ENCODE measurements at regions not wholly inside any gene's neighbourhood (a gene's known extent, or its start where the extent isn't known, plus 50 kb on each side); places are given as distances from the start of the nearest gene placed in this dataset.
"Not testable (repeated sequence)": the region's sequence is repeated elsewhere in the genome, so short reads cannot be mapped to it uniquely, and the experiment has no call there.

- FAIRE-seq; DNase-seq (ENCODE audit: insufficient read length, low spot score): not testable (repeated sequence)
Observed at GRCh38 chr9:95391271-95391670, 73.8 kb upstream of the FANCC start.

- FAIRE-seq (no peak), DNase-seq (ENCODE audit: insufficient read length, low spot score) (no peak)
- no peak for TF ChIP-seq CTCF (IDR thresholded peaks at IDR 0.05; ENCODE audit: insufficient read depth, missing control alignments)
Observed at GRCh38 chr9:95389373-95389772, 71.9 kb upstream of the FANCC start.

GRCh38 chr9:95386843-95387242 is 69.3 kb upstream of the FANCC start:
- no peak for FAIRE-seq
- no peak for TF ChIP-seq CTCF (IDR thresholded peaks at IDR 0.05; ENCODE audit: insufficient read depth, missing control alignments)
- no peak for DNase-seq (ENCODE audit: insufficient read length, low spot score)

GRCh38 chr9:95385521-95385920 is 68.0 kb upstream of the FANCC start:
- FAIRE-seq (no peak), DNase-seq (ENCODE audit: insufficient read length, low spot score) (no peak)

GRCh38 chr9:95383845-95384244 is 66.3 kb upstream of the FANCC start:
- no peak for TF ChIP-seq CTCF (IDR thresholded peaks at IDR 0.05; ENCODE audit: insufficient read depth, missing control alignments)
- DNase-seq (ENCODE audit: insufficient read length, low spot score) (no peak), FAIRE-seq (no peak)

More at GRCh38 chr9:95385521-95385920, 68.0 kb upstream of the FANCC start:
- TF ChIP-seq CTCF (IDR thresholded peaks at IDR 0.05; ENCODE audit: insufficient read depth, missing control alignments), result no peak

- FAIRE-seq, result no peak
- TF ChIP-seq CTCF (IDR thresholded peaks at IDR 0.05; ENCODE audit: insufficient read depth, missing control alignments), result no peak
- DNase-seq (ENCODE audit: insufficient read length, low spot score), result no peak
Observed at GRCh38 chr9:95383185-95383676, 65.7 kb upstream of the FANCC start.

- no peak for DNase-seq (ENCODE audit: insufficient read length, low spot score)
- no peak for TF ChIP-seq CTCF (IDR thresholded peaks at IDR 0.05; ENCODE audit: insufficient read depth, missing control alignments)
- no peak for FAIRE-seq
Observed at GRCh38 chr9:95382433-95382832, 64.9 kb upstream of the FANCC start.

- DNase-seq (ENCODE audit: insufficient read length, low spot score) (no peak), FAIRE-seq (no peak)
- TF ChIP-seq CTCF (IDR thresholded peaks at IDR 0.05; ENCODE audit: insufficient read depth, missing control alignments), result no peak
Observed at GRCh38 chr9:95381221-95381620, 63.7 kb upstream of the FANCC start.

Measured in D721Med (cell line).